Activated T-helper 1 cell treated with anti-CD3 and anti-CD28 coated beads, Interleukin-2, amount 50 U/mL, for 16 hours (primary cell): ENCODE measurements at regions not wholly inside any gene's neighbourhood (a gene's known extent, or its start where the extent isn't known, plus 50 kb on each side); places are given as distances from the start of the nearest gene placed in this dataset.
"Not testable (repeated sequence)": the region's sequence is repeated elsewhere in the genome, so short reads cannot be mapped to it uniquely, and the experiment has no call there.

Source experiments
- DNase-seq, 2 donors: peaks; one replicate each; pipeline ENCODE4 v3.0.0-alpha.2; 2020; ENCODE audit warnings: low read depth in 1 of 2, low spot score in 1 of 2

GRCh38 chr5:19002111-19002510, 985.9 kb downstream of the CDH18 start:
- no peak for DNase-seq

- DNase-seq, result no peak
These were observed 969.2 kb downstream of the CDH18 start for GRCh38 chr5:19018822-19019221.

GRCh38 chr5:19031491-19031890, 956.5 kb downstream of the CDH18 start:
- DNase-seq, result no peak

- no peak for DNase-seq
These were observed 952.2 kb downstream of the CDH18 start for GRCh38 chr5:19035816-19036215.

GRCh38 chr5:19042106-19042505, 945.9 kb downstream of the CDH18 start:
- DNase-seq, result no peak

GRCh38 chr5:19044311-19044710, 943.7 kb downstream of the CDH18 start:
- DNase-seq, result no peak

GRCh38 chr5:19044931-19045695, 942.9 kb downstream of the CDH18 start:
- no peak for DNase-seq

- no peak for DNase-seq
These were observed 940.7 kb downstream of the CDH18 start for GRCh38 chr5:19047277-19047676.

GRCh38 chr5:19048726-19049125, 939.3 kb downstream of the CDH18 start:
- DNase-seq, result no peak

- DNase-seq, result no peak
These were observed 929.8 kb downstream of the CDH18 start for GRCh38 chr5:19058216-19058615.

- no peak for DNase-seq
These were observed 923.9 kb downstream of the CDH18 start for GRCh38 chr5:19064094-19064493.

GRCh38 chr5:19067741-19068140, 920.3 kb downstream of the CDH18 start:
- no peak for DNase-seq

- no peak for DNase-seq
These were observed 889.6 kb downstream of the CDH18 start for GRCh38 chr5:19098434-19098833.

- DNase-seq, result no peak
These were observed 888.8 kb downstream of the CDH18 start for GRCh38 chr5:19099195-19099594.

GRCh38 chr5:19104948-19105347, 883.1 kb downstream of the CDH18 start:
- DNase-seq, result no peak

GRCh38 chr5:19122923-19123322, 865.1 kb downstream of the CDH18 start:
- no peak for DNase-seq

- DNase-seq, result no peak
These were observed 861.9 kb downstream of the CDH18 start for GRCh38 chr5:19125956-19126713.

GRCh38 chr5:19140276-19140675, 847.7 kb downstream of the CDH18 start:
- DNase-seq, result no peak

- DNase-seq, result not testable (repeated sequence)
These were observed 846.0 kb downstream of the CDH18 start for GRCh38 chr5:19141937-19142524.

- DNase-seq, result not testable (repeated sequence)
These were observed 845.1 kb downstream of the CDH18 start for GRCh38 chr5:19142713-19143414.

- no peak for DNase-seq
These were observed 844.1 kb downstream of the CDH18 start for GRCh38 chr5:19143935-19144334.

- no peak for DNase-seq
These were observed 818.6 kb downstream of the CDH18 start for GRCh38 chr5:19169426-19169825.
